Stimulated activated CD8-positive, alpha-beta memory T cell treated with anti-CD3 and anti-CD28 coated beads, Interleukin-12 subunit alpha, Interleukin-12 subunit beta, amount 100 ng/mL, for 24 hours (primary cell): ENCODE measurements at regions not wholly inside any gene's neighbourhood (a gene's known extent, or its start where the extent isn't known, plus 50 kb on each side); places are given as distances from the start of the nearest gene placed in this dataset.

Source experiments
- DNase-seq: peaks from one replicate; pipeline ENCODE4 v3.0.0-alpha.2; 2020; ENCODE audit errors: extremely low read depth

DNA sequence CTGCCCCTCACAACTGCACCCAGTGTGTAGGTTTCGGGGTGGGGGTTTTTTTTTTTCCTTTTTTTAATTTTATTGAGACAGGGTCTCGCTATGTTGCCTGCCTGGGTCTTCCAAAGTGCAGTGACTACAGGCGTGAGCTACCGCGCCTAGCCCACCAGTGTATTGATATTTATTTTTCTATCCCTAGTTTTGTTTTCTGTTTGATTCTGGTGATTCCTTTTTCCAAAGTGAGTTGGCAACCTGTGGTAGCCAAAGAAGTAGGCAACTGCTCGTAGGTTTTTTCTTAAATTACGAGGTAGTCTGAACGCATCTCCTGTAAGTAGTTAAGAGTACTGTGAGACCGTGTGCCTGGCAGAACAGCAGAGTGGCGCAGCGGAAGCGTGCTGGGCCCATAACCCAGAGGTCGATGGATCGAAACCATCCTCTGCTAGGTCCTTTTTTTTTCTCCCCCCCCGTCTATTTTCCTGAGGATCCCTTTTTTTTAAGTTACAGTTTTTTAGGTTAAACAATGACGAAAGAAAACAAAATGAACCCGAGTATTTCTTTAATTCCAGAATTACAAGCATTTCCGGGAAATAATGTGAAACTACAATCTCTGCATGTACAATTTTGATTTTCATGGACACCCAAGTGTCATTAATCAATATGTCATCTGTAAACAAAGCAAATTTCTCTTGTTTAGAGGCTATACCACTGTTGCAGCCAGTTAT lies 78.7 kb upstream of the BTN3A2 start:
- no peak for DNase-seq

DNA sequence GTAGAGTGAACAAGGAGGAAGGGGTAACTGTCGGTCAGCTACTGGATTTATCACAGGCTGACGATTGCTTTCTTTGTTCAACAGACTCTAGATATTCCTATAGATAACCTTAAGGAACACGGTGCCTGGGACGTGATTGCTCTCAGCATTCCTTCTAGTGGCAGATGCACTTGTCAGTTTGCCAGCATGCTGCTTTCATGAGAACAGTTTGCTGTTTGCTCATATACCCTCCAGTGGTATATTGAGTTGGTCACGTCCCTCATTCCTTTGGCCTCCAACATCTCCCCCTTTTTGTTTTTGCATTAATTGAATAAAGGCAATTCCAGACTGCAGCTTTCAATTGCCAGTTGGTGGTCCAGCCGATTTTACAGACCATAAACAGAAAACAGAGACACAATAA lies 76.8 kb upstream of the BTN3A2 start:
- DNase-seq, result no peak

DNA sequence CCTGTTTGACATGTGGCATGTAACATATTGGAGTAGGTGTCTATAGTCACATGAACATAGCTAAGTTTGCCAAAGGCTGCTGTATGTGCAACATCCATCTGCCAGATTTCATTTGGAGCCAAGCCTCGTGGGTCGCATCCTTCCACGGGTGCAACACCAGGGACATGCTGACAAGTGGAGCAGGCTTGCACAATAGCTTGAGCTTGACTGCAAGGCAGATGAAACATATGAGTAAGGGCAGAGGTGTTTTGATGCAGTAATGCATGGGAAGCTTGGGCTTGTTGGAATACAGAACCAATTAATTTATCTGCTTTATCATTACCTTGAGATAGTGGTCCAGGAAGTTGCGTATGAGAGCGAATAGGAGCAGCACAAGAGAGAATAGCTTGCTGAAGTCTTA lies 74.1 kb upstream of the BTN3A2 start:
- DNase-seq, result no peak

DNA sequence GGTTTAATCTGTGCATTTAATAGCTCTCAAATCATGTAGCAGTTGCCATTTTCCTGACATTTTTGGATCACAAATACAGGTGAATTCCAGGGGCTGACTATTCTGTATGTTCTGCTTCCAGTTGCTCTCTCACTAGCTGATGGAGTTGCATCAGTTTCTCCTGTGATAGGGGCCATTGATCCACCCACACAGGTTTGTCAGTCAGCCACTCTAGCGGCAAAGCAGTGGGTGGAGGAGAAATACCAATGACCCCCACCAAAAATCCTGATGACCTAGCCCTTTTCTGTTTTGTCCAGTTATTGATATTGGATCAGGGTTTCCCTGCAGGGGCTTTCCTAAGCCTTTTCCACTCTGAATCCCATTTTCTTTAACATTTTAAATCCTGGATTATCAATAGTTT lies 72.3 kb upstream of the BTN3A2 start:
- DNase-seq, result no peak

- no peak for DNase-seq
Measured at GRCh38 chr6:26294302-26294701, 70.7 kb upstream of the BTN3A2 start.

GRCh38 chr6:26295691-26296555 lies 69.1 kb upstream of the BTN3A2 start:
- DNase-seq, result no peak

GRCh38 chr6:26296556-26296856 lies 68.5 kb upstream of the BTN3A2 start:
- no peak for DNase-seq

DNA sequence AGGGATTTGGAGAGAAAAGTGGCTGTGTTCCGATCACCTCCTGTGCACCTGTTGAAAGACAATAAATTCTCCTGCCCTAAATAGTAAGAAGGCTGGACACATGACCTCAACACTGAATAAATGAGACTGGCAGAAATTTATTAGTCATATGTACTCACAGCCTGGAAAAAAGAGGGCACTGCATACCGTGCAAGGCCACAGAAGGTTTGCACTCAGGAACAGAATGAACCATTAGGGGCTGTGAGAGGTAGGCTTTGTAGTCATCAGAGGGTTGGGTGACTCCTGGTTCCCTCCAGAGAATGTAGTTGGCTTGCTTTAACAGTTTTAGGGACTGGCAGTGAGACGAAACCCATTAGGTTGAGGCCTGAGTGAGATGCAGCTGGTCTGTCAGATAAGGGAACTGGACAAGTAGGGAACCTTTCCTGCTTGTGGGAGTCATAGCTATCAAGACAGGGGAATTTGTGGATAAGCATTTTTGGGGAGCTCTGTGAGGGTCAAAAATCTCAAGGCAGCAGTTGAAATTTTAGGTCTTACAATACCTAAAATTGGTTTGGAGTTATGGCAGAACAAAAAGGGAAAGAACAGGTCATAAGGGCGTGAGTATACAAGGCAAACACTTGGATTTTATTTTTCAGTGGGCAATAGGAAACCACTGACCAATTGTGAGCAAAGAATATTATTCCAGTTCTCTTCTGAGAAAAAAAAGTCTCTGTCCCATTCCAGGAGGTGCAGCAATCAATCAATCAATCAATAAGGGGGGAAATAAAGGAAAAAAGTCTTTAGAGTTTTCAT lies 67.9 kb upstream of the BTN3A2 start:
- no peak for DNase-seq

GRCh38 chr6:26299286-26300042 lies 65.5 kb upstream of the BTN3A2 start:
- no peak for DNase-seq

DNA sequence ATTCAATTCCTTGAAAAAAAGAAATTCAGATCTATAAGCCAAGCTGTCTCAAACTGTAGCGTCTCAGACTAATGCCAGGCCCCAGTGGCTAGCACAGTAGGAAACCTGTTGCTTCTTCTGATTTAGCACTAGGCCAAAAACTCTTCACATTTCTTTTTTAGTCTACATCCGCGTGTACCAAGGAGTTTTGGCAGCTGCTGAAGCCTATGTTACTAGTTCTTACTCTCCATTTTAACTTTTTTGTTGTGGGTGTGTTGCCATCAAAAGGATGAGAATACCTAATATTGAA lies 65.0 kb upstream of the BTN3A2 start:
- DNase-seq, result no peak

- DNase-seq, result no peak
Measured at GRCh38 chr6:26300359-26300758, 64.6 kb upstream of the BTN3A2 start.

- no peak for DNase-seq
Measured at GRCh38 chr6:26300828-26301227, 64.2 kb upstream of the BTN3A2 start.

- DNase-seq, result no peak
Measured at GRCh38 chr6:26301638-26302037, 63.4 kb upstream of the BTN3A2 start.

DNA sequence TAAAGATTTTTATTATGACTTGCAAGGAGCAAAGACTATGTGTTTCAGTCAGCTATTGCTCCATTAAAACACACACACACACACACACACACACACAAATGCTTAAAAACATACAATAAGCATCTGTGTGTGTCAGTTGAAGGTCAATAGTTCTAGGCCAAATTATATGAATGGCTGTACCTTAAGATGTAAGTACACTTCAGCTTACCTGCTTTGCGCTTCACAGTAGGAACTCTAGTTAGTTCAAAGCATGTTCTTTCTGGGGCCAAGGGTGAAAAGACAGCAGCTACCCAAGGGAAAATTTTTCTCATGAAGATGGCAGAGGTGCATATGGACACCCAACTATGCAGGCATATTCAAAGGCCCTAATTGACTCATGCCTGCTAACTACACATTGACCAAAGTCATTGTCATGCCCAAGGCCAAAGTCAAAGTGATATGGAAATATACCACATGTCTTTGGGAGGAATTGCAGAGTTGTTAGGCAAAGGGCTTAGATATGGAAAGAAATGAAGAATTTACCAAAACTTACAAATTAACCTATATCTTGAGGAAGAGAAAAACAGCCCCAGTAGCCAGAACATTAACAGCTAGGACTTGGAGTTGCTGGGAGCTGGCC lies 61.9 kb upstream of the BTN3A2 start:
- DNase-seq, result no peak

- no peak for DNase-seq
Measured at GRCh38 chr6:26304213-26304796, 60.7 kb upstream of the BTN3A2 start.

GRCh38 chr6:26304797-26305640 lies 60.0 kb upstream of the BTN3A2 start:
- DNase-seq, result no peak

GRCh38 chr6:26305641-26305969 lies 59.4 kb upstream of the BTN3A2 start:
- no peak for DNase-seq

GRCh38 chr6:26306232-26306631 lies 58.8 kb upstream of the BTN3A2 start:
- DNase-seq, result no peak

- DNase-seq, result no peak
Measured at GRCh38 chr6:26307850-26308249, 57.1 kb upstream of the BTN3A2 start.

- DNase-seq, result no peak
Measured at GRCh38 chr6:26309731-26310142, 55.3 kb upstream of the BTN3A2 start.

GRCh38 chr6:26311012-26311384 lies 54.0 kb upstream of the BTN3A2 start:
- no peak for DNase-seq
